DND-41 (cell line): ENCODE measurements at regions not wholly inside any gene's neighbourhood (a gene's known extent, or its start where the extent isn't known, plus 50 kb on each side); places are given as distances from the start of the nearest gene placed in this dataset.

ENCODE experiments used
- EZH2 ChIP-seq: IDR thresholded peaks from 3 replicates; pipeline ENCODE4 v1.6.1; 2012; ENCODE audit warnings: borderline replicate concordance, low read depth, mild to moderate bottlenecking, moderate library complexity, low read length, inconsistent platforms; ENCODE audit not compliant: severe bottlenecking
- TF ChIP-seq, protein P1 (sequence below): IDR thresholded peaks from 2 replicates; pipeline ENCODE4 v1.5.1; 2012; ENCODE audit warnings: borderline replicate concordance, low read length, moderate library complexity, mild to moderate bottlenecking; ENCODE audit not compliant: poor library complexity, severe bottlenecking; ENCODE audit errors: extremely low read depth

DNA sequence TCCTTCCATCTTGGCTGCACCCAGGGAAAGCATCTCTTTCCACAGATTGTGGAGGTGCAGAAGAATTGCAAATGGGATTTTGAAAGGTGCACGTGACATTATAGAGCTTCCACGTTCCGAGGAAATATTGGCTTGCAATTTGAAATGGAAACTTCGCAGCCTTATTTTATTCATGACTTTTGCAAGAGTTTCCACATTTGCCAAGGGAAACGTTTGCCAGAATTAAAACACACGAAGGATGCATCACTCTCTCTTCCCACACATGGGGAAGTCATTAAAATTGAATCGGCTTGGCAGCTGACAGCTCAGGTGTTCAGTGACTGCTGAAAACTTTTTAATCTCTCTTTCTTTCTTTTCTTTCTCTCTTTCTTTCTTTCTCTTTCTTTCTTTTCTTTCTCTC, 475.4 kb upstream of the IGFBP3 start:
- TF ChIP-seq, protein P1, sequence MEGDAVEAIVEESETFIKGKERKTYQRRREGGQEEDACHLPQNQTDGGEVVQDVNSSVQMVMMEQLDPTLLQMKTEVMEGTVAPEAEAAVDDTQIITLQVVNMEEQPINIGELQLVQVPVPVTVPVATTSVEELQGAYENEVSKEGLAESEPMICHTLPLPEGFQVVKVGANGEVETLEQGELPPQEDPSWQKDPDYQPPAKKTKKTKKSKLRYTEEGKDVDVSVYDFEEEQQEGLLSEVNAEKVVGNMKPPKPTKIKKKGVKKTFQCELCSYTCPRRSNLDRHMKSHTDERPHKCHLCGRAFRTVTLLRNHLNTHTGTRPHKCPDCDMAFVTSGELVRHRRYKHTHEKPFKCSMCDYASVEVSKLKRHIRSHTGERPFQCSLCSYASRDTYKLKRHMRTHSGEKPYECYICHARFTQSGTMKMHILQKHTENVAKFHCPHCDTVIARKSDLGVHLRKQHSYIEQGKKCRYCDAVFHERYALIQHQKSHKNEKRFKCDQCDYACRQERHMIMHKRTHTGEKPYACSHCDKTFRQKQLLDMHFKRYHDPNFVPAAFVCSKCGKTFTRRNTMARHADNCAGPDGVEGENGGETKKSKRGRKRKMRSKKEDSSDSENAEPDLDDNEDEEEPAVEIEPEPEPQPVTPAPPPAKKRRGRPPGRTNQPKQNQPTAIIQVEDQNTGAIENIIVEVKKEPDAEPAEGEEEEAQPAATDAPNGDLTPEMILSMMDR = no peak
- no peak for TF ChIP-seq EZH2
